Lower leg skin (tissue), 3 donors: ENCODE measurements at regions not wholly inside any gene's neighbourhood (a gene's known extent, or its start where the extent isn't known, plus 50 kb on each side); places are given as distances from the start of the nearest gene placed in this dataset.

Experiments
- POLR2A ChIP-seq, 2 donors: fragments of 450-650 bp; IDR thresholded peaks; one replicate each; pipeline ENCODE4 v1.6.1; 2016 to 2017; ENCODE audit warnings: antibody characterized with exemption in 2 of 2, mild to moderate bottlenecking in 1 of 2, moderate library complexity in 1 of 2
- TF ChIP-seq, protein P1 (sequence below), 3 donors: fragments of 450-650 bp; IDR thresholded peaks; one replicate each; pipeline ENCODE4 v1.5.1; 2016; ENCODE audit warnings: antibody characterized with exemption in 3 of 3, mild to moderate bottlenecking in 3 of 3, moderate library complexity in 2 of 3

DNA sequence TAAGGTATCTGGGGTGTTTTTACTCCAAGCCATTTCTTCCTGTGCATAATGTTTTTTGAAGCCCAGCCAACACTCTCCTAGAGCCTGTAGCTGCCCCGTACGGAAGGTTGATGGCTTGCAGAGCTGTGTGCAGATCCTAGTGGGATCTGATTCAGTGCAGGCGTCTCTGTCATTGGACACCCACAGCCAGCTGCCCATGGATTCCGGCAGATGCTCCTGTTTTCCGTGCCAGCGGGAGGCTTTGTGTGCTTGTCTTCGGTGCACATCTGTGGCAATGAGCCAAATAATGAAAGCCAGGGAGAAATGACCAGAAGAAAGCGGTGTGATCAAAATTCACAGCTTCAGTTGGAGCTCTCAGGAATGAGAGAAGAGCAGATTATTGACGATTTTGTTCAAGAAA, 426.4 kb downstream of the TYW1 start:
- no peak for TF ChIP-seq POLR2A (IDR thresholded peaks at IDR 0.05)
- TF ChIP-seq, protein P1, sequence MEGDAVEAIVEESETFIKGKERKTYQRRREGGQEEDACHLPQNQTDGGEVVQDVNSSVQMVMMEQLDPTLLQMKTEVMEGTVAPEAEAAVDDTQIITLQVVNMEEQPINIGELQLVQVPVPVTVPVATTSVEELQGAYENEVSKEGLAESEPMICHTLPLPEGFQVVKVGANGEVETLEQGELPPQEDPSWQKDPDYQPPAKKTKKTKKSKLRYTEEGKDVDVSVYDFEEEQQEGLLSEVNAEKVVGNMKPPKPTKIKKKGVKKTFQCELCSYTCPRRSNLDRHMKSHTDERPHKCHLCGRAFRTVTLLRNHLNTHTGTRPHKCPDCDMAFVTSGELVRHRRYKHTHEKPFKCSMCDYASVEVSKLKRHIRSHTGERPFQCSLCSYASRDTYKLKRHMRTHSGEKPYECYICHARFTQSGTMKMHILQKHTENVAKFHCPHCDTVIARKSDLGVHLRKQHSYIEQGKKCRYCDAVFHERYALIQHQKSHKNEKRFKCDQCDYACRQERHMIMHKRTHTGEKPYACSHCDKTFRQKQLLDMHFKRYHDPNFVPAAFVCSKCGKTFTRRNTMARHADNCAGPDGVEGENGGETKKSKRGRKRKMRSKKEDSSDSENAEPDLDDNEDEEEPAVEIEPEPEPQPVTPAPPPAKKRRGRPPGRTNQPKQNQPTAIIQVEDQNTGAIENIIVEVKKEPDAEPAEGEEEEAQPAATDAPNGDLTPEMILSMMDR (IDR thresholded peaks at IDR 0.05) = no peak
